NT2/D1 (cell line): ENCODE measurements at regions not wholly inside any gene's neighbourhood (a gene's known extent, or its start where the extent isn't known, plus 50 kb on each side); places are given as distances from the start of the nearest gene placed in this dataset.

Experiments used
- SUZ12 ChIP-seq: IDR thresholded peaks from 2 replicates; pipeline ENCODE4 v1.6.1; 2011; ENCODE audit not compliant: insufficient read length, insufficient read depth; ENCODE audit errors: extremely low read depth
- YY1 ChIP-seq: IDR thresholded peaks from 2 replicates; pipeline ENCODE4 v1.6.1; 2011; ENCODE audit not compliant: insufficient read length, insufficient read depth
- ZNF274 ChIP-seq: IDR thresholded peaks from 2 replicates; pipeline ENCODE4 v1.6.1; 2011; ENCODE audit warnings: mild to moderate bottlenecking, low read depth, low read length

- no peak for TF ChIP-seq YY1
- TF ChIP-seq SUZ12 = no peak
- no peak for TF ChIP-seq ZNF274
Measured at GRCh38 chr7:68535266-68535665, 1063.0 kb upstream of the AUTS2 start.
